IMR-90 (cell line): ENCODE measurements at regions not wholly inside any gene's neighbourhood (a gene's known extent, or its start where the extent isn't known, plus 50 kb on each side); places are given as distances from the start of the nearest gene placed in this dataset.

Source experiments
- ATAC-seq: fragments of 200-7000 bp; cut with Tn5 transposase; 2 replicates; pipeline ENCODE4 v1.9.1; 2020; ENCODE audit warnings: low read depth, mild to moderate bottlenecking, moderate library complexity
- BruUV-seq: library from RNA; stranded (reverse); fragments of 400-500 nt; replicated peaks from 2 replicates; lab custom pipeline; 2021; lab: Mats Ljungman, UMichigan
- CTCF ChIA-PET: fragments of 300-600 bp; formaldehyde crosslinking; extraction: SDS; loops from one replicate; lab custom pipeline; 2021; ENCODE audit warnings: antibody characterized with exemption; lab: Yijun Ruan, JAX
- POLR2A ChIA-PET: fragments of 300-600 bp; sonication (Branson Sonifier 250); formaldehyde crosslinking; loops from one replicate; lab custom pipeline; 2022; ENCODE audit warnings: antibody characterized with exemption; ENCODE audit not compliant: unreplicated experiment; lab: Charles Lee
- DNase-seq: peaks from one replicate; pipeline ENCODE4 v3.0.0; 2013
- H2AFZ ChIP-seq: replicated peaks from 2 replicates; pipeline ENCODE3; 2013; ENCODE audit warnings: low read length, mild to moderate bottlenecking; ENCODE audit not compliant: poor library complexity
- H2AK5ac ChIP-seq: 2 replicates; pipeline ENCODE4 v1.6.1; 2013; ENCODE audit warnings: low read depth, low read length, inconsistent platforms
- H2AK9ac ChIP-seq: replicated peaks from 2 replicates; pipeline ENCODE3; 2013; ENCODE audit warnings: mild to moderate bottlenecking, low read depth, low read length, moderate library complexity; ENCODE audit not compliant: poor library complexity
- H2BK120ac ChIP-seq: 2 replicates; pipeline ENCODE4 v1.6.1; 2013; ENCODE audit warnings: low read depth, low read length, inconsistent platforms
- H2BK15ac ChIP-seq: 3 replicates; pipeline ENCODE4 v1.6.1; 2013; ENCODE audit warnings: low read depth, low read length, inconsistent platforms
- H2BK20ac ChIP-seq: 2 replicates; pipeline ENCODE4 v1.6.1; 2013; ENCODE audit warnings: low read depth, mild to moderate bottlenecking, inconsistent platforms, low read length, moderate library complexity
- H2BK5ac ChIP-seq: 2 replicates; pipeline ENCODE4 v1.6.1; 2013; ENCODE audit warnings: mild to moderate bottlenecking, low read depth, low read length, inconsistent platforms; ENCODE audit not compliant: poor library complexity, severe bottlenecking
- H3K14ac ChIP-seq: replicated peaks from 2 replicates; pipeline ENCODE4 v1.6.1; 2013; ENCODE audit warnings: low read depth, low read length, inconsistent platforms
- H3K18ac ChIP-seq: 2 replicates; pipeline ENCODE4 v1.6.1; 2013; ENCODE audit warnings: low read depth, low read length, control low read depth
- H3K23ac ChIP-seq: 2 replicates; pipeline ENCODE4 v1.6.1; 2013; ENCODE audit warnings: low read depth, low read length, inconsistent platforms
- H3K27ac ChIP-seq: 2 replicates; pipeline ENCODE4 v1.5.1; 2013; ENCODE audit warnings: mild to moderate bottlenecking, control low read depth, low read length; ENCODE audit not compliant: insufficient read depth
- H3K27me3 ChIP-seq: 2 replicates; pipeline ENCODE4 v1.6.1; 2013; ENCODE audit warnings: low read length; ENCODE audit not compliant: control insufficient read depth, insufficient read depth
- H3K36me3 ChIP-seq: 2 replicates; pipeline ENCODE4 v1.6.1; 2013; ENCODE audit warnings: low read length, mixed read lengths; ENCODE audit not compliant: control insufficient read depth, insufficient read depth
- H3K4ac ChIP-seq: 2 replicates; pipeline ENCODE4 v1.6.1; 2013; ENCODE audit warnings: low read depth, low read length, inconsistent platforms
- H3K4me1 ChIP-seq: 2 replicates; pipeline ENCODE4 v1.6.1; 2013; ENCODE audit warnings: low read length, mixed read lengths; ENCODE audit not compliant: control insufficient read depth, insufficient read depth
- H3K4me2 ChIP-seq: 2 replicates; pipeline ENCODE4 v1.6.1; 2013; ENCODE audit warnings: low read depth, mild to moderate bottlenecking, control low read depth, low read length, moderate library complexity
- H3K4me3 ChIP-seq: 2 replicates; pipeline ENCODE4 v1.5.1; 2013; ENCODE audit warnings: low read depth, mild to moderate bottlenecking, control low read depth, low read length, moderate library complexity; ENCODE audit not compliant: insufficient read depth
- H3K56ac ChIP-seq: 2 replicates; pipeline ENCODE4 v1.6.1; 2013; ENCODE audit warnings: low read length, inconsistent platforms; ENCODE audit not compliant: insufficient read depth; ENCODE audit errors: extremely low read depth
- H3K79me1 ChIP-seq, 2 experiments: 2 replicates each; pipeline ENCODE4 v1.6.1; 2013; ENCODE audit warnings: low read length in 2 of 2, inconsistent platforms in 1 of 2, low read depth in 1 of 2
- H3K9ac ChIP-seq: 2 replicates; pipeline ENCODE4 v1.6.1; 2013; ENCODE audit warnings: low read depth, low read length, control low read depth
- H3K9me1 ChIP-seq: 2 replicates; pipeline ENCODE4 v1.6.1; 2013; ENCODE audit warnings: low read length, inconsistent platforms; ENCODE audit not compliant: insufficient read depth
- H3K9me3 ChIP-seq: 2 replicates; pipeline ENCODE4 v1.6.1; 2013; ENCODE audit warnings: low read length; ENCODE audit not compliant: control insufficient read depth, insufficient read depth
- H4K20me1 ChIP-seq: 2 replicates; pipeline ENCODE4 v1.6.1; 2013; ENCODE audit warnings: low read length, inconsistent platforms; ENCODE audit not compliant: insufficient read depth
- H4K5ac ChIP-seq: 2 replicates; pipeline ENCODE4 v1.6.1; 2013; ENCODE audit warnings: mild to moderate bottlenecking, low read depth, low read length, control low read depth
- H4K8ac ChIP-seq, 2 experiments: 2 replicates each; pipeline ENCODE4 v1.6.1; 2013; ENCODE audit warnings: low read depth in 2 of 2, low read length in 2 of 2, control low read depth in 1 of 2, inconsistent platforms in 1 of 2
- H4K91ac ChIP-seq: 2 replicates; pipeline ENCODE4 v1.6.1; 2013; ENCODE audit warnings: low read depth, low read length, inconsistent platforms; ENCODE audit not compliant: insufficient read depth
- BHLHE40 ChIP-seq: fragments of 150-350 bp; IDR thresholded peaks from 2 replicates; pipeline ENCODE4 v1.6.1; 2016; ENCODE audit warnings: mild to moderate bottlenecking, low read depth, low read length
- CEBPB ChIP-seq: IDR thresholded peaks from 2 replicates; pipeline ENCODE4 v1.6.1; 2012; ENCODE audit warnings: low read depth, low read length, improper control_type of control experiment
- MAFK ChIP-seq: IDR thresholded peaks from 2 replicates; pipeline ENCODE4 v1.6.1; 2012; ENCODE audit warnings: low read depth, low read length, improper control_type of control experiment
- MAZ ChIP-seq: IDR thresholded peaks from 2 replicates; pipeline ENCODE4 v1.6.1; 2012; ENCODE audit warnings: low read depth, mild to moderate bottlenecking, low read length, improper control_type of control experiment, moderate library complexity, borderline replicate concordance
- RAD21 ChIP-seq: IDR thresholded peaks from 2 replicates; pipeline ENCODE4 v1.6.1; 2012; ENCODE audit warnings: low read length, improper control_type of control experiment
- WGBS, 2 experiments: methylation state at CpG; one replicate each; pipeline versions ENCODE4 v1.1.5 to v1.1.7; 2013; ENCODE audit warnings: missing lambda C conversion rate in 2 of 2; ENCODE audit not compliant: insufficient read length in 1 of 2; ENCODE audit errors: extremely low coverage in 2 of 2; 5-methylcytosine and 5-hydroxymethylcytosine counted together
- dilution Hi-C: fragments of 300-500 bp; cut with HindIII; formaldehyde crosslinking; loops from one replicate; pipeline ENCODE4 v1.14.3; 2018; ENCODE audit warnings: low sequenced_read_pairs; ENCODE audit not compliant: unreplicated experiment
- in situ Hi-C: fragments of 300-500 bp; cut with MboI; formaldehyde crosslinking; loops from 3 replicates; pipeline ENCODE4 v1.14.3; 2019; ENCODE audit warnings: low sequenced_read_pairs, inconsistent platforms, mixed read lengths
- intact Hi-C: fragments of 100-400 bp; cut with micrococcal nuclease; formaldehyde crosslinking; loops from 2 replicates; pipeline ENCODE4 v1.10.0; 2022

- Histone ChIP-seq H3K18ac (no peak overlapping the region), H2AK5ac (no peak overlapping the region), H4K91ac (no peak overlapping the region), H3K36me3 (no peaks in the 10 kb centered on the region), H3K23ac (no peak overlapping the region), H3K9me1 (no peaks in the 10 kb centered on the region), H2BK15ac (no peak overlapping the region), H2AK9ac (no peak overlapping the region), H3K4me2 (no peak overlapping the region), H2BK20ac (no peak overlapping the region), H3K9me3 (peaks cover 3% of the 10 kb centered on the region; the same call in 1 of the 2 replicates), H3K27me3 (no peaks in the 10 kb centered on the region), H2BK120ac (no peak overlapping the region), H3K14ac (no peak overlapping the region), H4K20me1 (no peaks in the 10 kb centered on the region), H3K9ac (no peak overlapping the region), H3K56ac (no peak overlapping the region), H2AFZ (no peak overlapping the region), H3K79me1 (no peaks in the 10 kb centered on the region), H3K4ac (no peak overlapping the region), H3K27ac (no peak overlapping the region), H2BK5ac (no peak overlapping the region), H3K4me3 (no peak overlapping the region), H4K8ac (no peak overlapping the region), H4K5ac (no peak overlapping the region), H3K4me1 (no peaks in the 10 kb centered on the region)
- TF ChIP-seq CEBPB = no peak
- TF ChIP-seq MAZ = no peak
- no peak for TF ChIP-seq MAFK
- TF ChIP-seq BHLHE40 = no peak
- TF ChIP-seq RAD21 = no peak
- ATAC-seq = no peak
- ChIA-PET CTCF (no interaction called here), POLR2A (no interaction called here)
- dilution Hi-C loops = no loop called here
- BruUV-seq = no TSS peak
- intact Hi-C loops = no loop called here
- no CpG with 5 or more reads among the region's 3 CpGs for WGBS, 2 experiments
- in situ Hi-C loops = no loop called here
- DNase-seq = no peak
Measured at GRCh38 chrX:8297766-8298165, 126.7 kb upstream of the VCX2 start.
